GM12872 (cell line): ENCODE measurements at regions not wholly inside any gene's neighbourhood (a gene's known extent, or its start where the extent isn't known, plus 50 kb on each side); places are given as distances from the start of the nearest gene placed in this dataset.

Experiments
- CTCF ChIP-seq: IDR thresholded peaks from 3 replicates; pipeline ENCODE4 v1.5.1; 2011; ENCODE audit warnings: low read depth, mild to moderate bottlenecking, low read length, moderate library complexity; ENCODE audit not compliant: insufficient read depth

GRCh38 chr1:87428883-87429282 lies 100.2 kb downstream of the LMO4 start:
- TF ChIP-seq CTCF, result no peak

- no peak for TF ChIP-seq CTCF
Measured at GRCh38 chr1:87432685-87433084, 104.0 kb downstream of the LMO4 start.

- TF ChIP-seq CTCF, result no peak
Measured at GRCh38 chr1:87435484-87435883, 106.8 kb downstream of the LMO4 start.

- no peak for TF ChIP-seq CTCF
Measured at GRCh38 chr1:87436534-87436933, 107.9 kb downstream of the LMO4 start.

GRCh38 chr1:87437663-87438295 lies 109.1 kb downstream of the LMO4 start:
- TF ChIP-seq CTCF, result no peak

GRCh38 chr1:87439821-87440220 lies 111.1 kb downstream of the LMO4 start:
- no peak for TF ChIP-seq CTCF

GRCh38 chr1:87449348-87449963 lies 120.8 kb downstream of the LMO4 start:
- TF ChIP-seq CTCF, result no peak
